H9 (cell line): ENCODE measurements at regions not wholly inside any gene's neighbourhood (a gene's known extent, or its start where the extent isn't known, plus 50 kb on each side); places are given as distances from the start of the nearest gene placed in this dataset.

Experiments
- DNase-seq: peaks from one replicate; pipeline ENCODE4 v3.0.0-alpha.2; 2017
- H2AFZ ChIP-seq: one replicate; pipeline ENCODE4 v1.6.1; 2013; ENCODE audit warnings: mild to moderate bottlenecking, low read length, control low read depth, moderate library complexity
- H2AK5ac ChIP-seq: 2 replicates; pipeline ENCODE4 v1.6.1; 2013; ENCODE audit warnings: low read length, control low read depth, mixed read lengths; ENCODE audit not compliant: insufficient read length
- H2BK120ac ChIP-seq: one replicate; pipeline ENCODE4 v1.6.1; 2013; ENCODE audit warnings: low read depth, mild to moderate bottlenecking, low read length, control low read depth, inconsistent platforms; ENCODE audit not compliant: poor library complexity, severe bottlenecking
- H2BK12ac ChIP-seq: 2 replicates; pipeline ENCODE4 v1.6.1; 2013; ENCODE audit warnings: low read length, control low read depth, mixed read lengths, low read depth; ENCODE audit not compliant: insufficient read length
- H2BK15ac ChIP-seq: 2 replicates; pipeline ENCODE4 v1.6.1; 2013; ENCODE audit warnings: low read depth, low read length, control low read depth
- H2BK20ac ChIP-seq: one replicate; pipeline ENCODE4 v1.6.1; 2013; ENCODE audit warnings: low read depth, mild to moderate bottlenecking, low read length, control low read depth, inconsistent platforms; ENCODE audit not compliant: poor library complexity, severe bottlenecking
- H2BK5ac ChIP-seq: 2 replicates; pipeline ENCODE4 v1.6.1; 2013; ENCODE audit warnings: low read length, control low read depth, mixed read lengths; ENCODE audit not compliant: insufficient read length
- H3K14ac ChIP-seq: 2 replicates; pipeline ENCODE4 v1.6.1; 2013; ENCODE audit warnings: low read length, control low read depth; ENCODE audit not compliant: insufficient read depth
- H3K18ac ChIP-seq: 2 replicates; pipeline ENCODE4 v1.6.1; 2013; ENCODE audit warnings: low read depth, mild to moderate bottlenecking, mixed read lengths, low read length, control low read depth; ENCODE audit not compliant: insufficient read length
- H3K23ac ChIP-seq: 2 replicates; pipeline ENCODE4 v1.6.1; 2013; ENCODE audit warnings: low read length, control low read depth, mixed read lengths, low read depth; ENCODE audit not compliant: insufficient read length
- H3K23me2 ChIP-seq: 2 replicates; pipeline ENCODE4 v1.6.1; 2013; ENCODE audit warnings: low read depth, mild to moderate bottlenecking, mixed read lengths, low read length, control low read depth; ENCODE audit not compliant: insufficient read length, poor library complexity, severe bottlenecking
- H3K27ac ChIP-seq: 2 replicates; pipeline ENCODE4 v1.5.1; 2013; ENCODE audit warnings: low read length, control low read depth, mixed read lengths, low read depth; ENCODE audit not compliant: insufficient read length
- H3K27me3 ChIP-seq: 2 replicates; pipeline ENCODE4 v1.6.1; 2013; ENCODE audit warnings: low read length, control low read depth, inconsistent platforms; ENCODE audit not compliant: insufficient read depth
- H3K4ac ChIP-seq: 2 replicates; pipeline ENCODE4 v1.6.1; 2013; ENCODE audit warnings: low read depth, mild to moderate bottlenecking, control low read depth, inconsistent platforms, low read length, moderate library complexity
- H3K4me1 ChIP-seq: 2 replicates; pipeline ENCODE4 v1.6.1; 2013; ENCODE audit warnings: low read length, control low read depth, inconsistent platforms; ENCODE audit not compliant: insufficient read depth
- H3K4me2 ChIP-seq: 2 replicates; pipeline ENCODE4 v1.6.1; 2013; ENCODE audit warnings: low read length, control low read depth, mixed read lengths; ENCODE audit not compliant: insufficient read length, insufficient read depth
- H3K56ac ChIP-seq: 2 replicates; pipeline ENCODE4 v1.6.1; 2013; ENCODE audit warnings: low read depth, mild to moderate bottlenecking, mixed read lengths, low read length, control low read depth; ENCODE audit not compliant: insufficient read length
- H3K79me1 ChIP-seq: 2 replicates; pipeline ENCODE4 v1.6.1; 2013; ENCODE audit warnings: low read depth, mild to moderate bottlenecking, moderate library complexity, low read length, control low read depth, inconsistent platforms; ENCODE audit not compliant: insufficient read depth, poor library complexity, severe bottlenecking
- H3K79me2 ChIP-seq: 2 replicates; pipeline ENCODE4 v1.6.1; 2013; ENCODE audit warnings: low read length, control low read depth, inconsistent platforms; ENCODE audit not compliant: insufficient read depth
- H3K9ac ChIP-seq: 2 replicates; pipeline ENCODE4 v1.6.1; 2013; ENCODE audit warnings: low read length, control low read depth, mixed read lengths; ENCODE audit not compliant: insufficient read length; ENCODE audit errors: extremely low read depth
- H3K9me3 ChIP-seq: one replicate; pipeline ENCODE4 v1.6.1; 2013; ENCODE audit warnings: low read depth, low read length, inconsistent platforms; ENCODE audit not compliant: control insufficient read depth
- H3T11ph ChIP-seq: one replicate; pipeline ENCODE4 v1.6.1; 2013; ENCODE audit warnings: mild to moderate bottlenecking, low read length, control low read depth, inconsistent platforms
- H4K20me1 ChIP-seq: one replicate; pipeline ENCODE4 v1.6.1; 2013; ENCODE audit not compliant: control insufficient read depth, insufficient read length, insufficient read depth
- H4K5ac ChIP-seq: 2 replicates; pipeline ENCODE4 v1.6.1; 2013; ENCODE audit warnings: low read depth, mild to moderate bottlenecking, mixed read lengths, low read length, control low read depth; ENCODE audit not compliant: insufficient read length
- H4K8ac ChIP-seq: replicated peaks from 2 replicates; pipeline ENCODE4 v1.6.1; 2013; ENCODE audit warnings: low read length, control low read depth, mixed read lengths, low read depth; ENCODE audit not compliant: insufficient read length
- H4K91ac ChIP-seq: 2 replicates; pipeline ENCODE4 v1.6.1; 2013; ENCODE audit warnings: low read depth, mild to moderate bottlenecking, moderate library complexity, mixed read lengths, low read length, control low read depth; ENCODE audit not compliant: insufficient read length
- H3K27ac Mint-ChIP-seq, 3 experiments: 2 replicates in 2 of 3; 3 replicates in 1 of 3; pipeline ENCODE4 v1.8.0; 2020 to 2021; ENCODE audit warnings: mixed read lengths in 3 of 3, mild to moderate bottlenecking in 1 of 3, moderate library complexity in 1 of 3
- H3K27me3 Mint-ChIP-seq: 2 replicates; pipeline ENCODE4 v1.8.0; 2021; ENCODE audit warnings: low read depth, mild to moderate bottlenecking, moderate library complexity, mixed read lengths
- H3K36me3 Mint-ChIP-seq, 3 experiments: 2 replicates in 2 of 3; 3 replicates in 1 of 3; pipeline ENCODE4 v1.8.0; 2020 to 2021; ENCODE audit warnings: low read depth in 3 of 3, mixed read lengths in 3 of 3; ENCODE audit not compliant: insufficient read depth in 1 of 3
- H3K4me1 Mint-ChIP-seq, 2 experiments: 2 replicates each; pipeline ENCODE4 v1.8.0; 2020; ENCODE audit warnings: mixed read lengths in 2 of 2
- H3K4me3 Mint-ChIP-seq, 2 experiments: 2 replicates in 1 of 2; 3 replicates in 1 of 2; pipeline ENCODE4 v1.8.0; 2020 to 2021; ENCODE audit warnings: mild to moderate bottlenecking in 2 of 2, mixed read lengths in 2 of 2, moderate library complexity in 1 of 2
- H3K9me3 Mint-ChIP-seq, 2 experiments: 2 replicates in 1 of 2; 3 replicates in 1 of 2; pipeline ENCODE4 v1.8.0; 2020; ENCODE audit warnings: mild to moderate bottlenecking in 2 of 2, mixed read lengths in 2 of 2, moderate library complexity in 1 of 2
- WGBS: extraction: QIAGEN DNeasy Blood & Tissue Kit; methylation state at CpG from one replicate; pipeline ENCODE4 v1.1.7; 2013; ENCODE audit warnings: missing lambda C conversion rate, low lambda C conversion rate, mixed read lengths; ENCODE audit not compliant: insufficient read length; ENCODE audit errors: extremely low coverage; 5-methylcytosine and 5-hydroxymethylcytosine counted together
- TF ChIP-seq, protein P1 (sequence below): fragments of 200-600 bp; sonication (generic); conservative IDR thresholded peaks from 3 replicates; pipeline ENCODE4 v1.8.0; 2021; ENCODE audit warnings: antibody characterized with exemption, mild to moderate bottlenecking

GRCh38 chr4:158015241-158015640 is 157.6 kb downstream of the GASK1B start:
- no peak overlapping the region for H2BK5ac ChIP-seq
- no peak overlapping the region for H2BK120ac ChIP-seq
- Mint-ChIP-seq H3K4me1 (peaks cover 0 to 2% of the 10 kb centered on the region in 2 experiments; a peak in 1 of 4 replicates), H3K27ac (no peak overlapping the region), H3K4me3 (no peak overlapping the region), H3K27me3 (no peaks in the 10 kb centered on the region), H3K36me3 (no peaks in the 10 kb centered on the region), H3K9me3 (no peaks in the 10 kb centered on the region)
- H3K14ac ChIP-seq: no peak overlapping the region
- H3K4me1 ChIP-seq: no peaks in the 10 kb centered on the region
- H2BK20ac ChIP-seq: no peak overlapping the region
- H3K9ac ChIP-seq: no peak overlapping the region
- H3K18ac ChIP-seq: no peak overlapping the region
- no peak overlapping the region for H2BK12ac ChIP-seq
- H2AFZ ChIP-seq: no peak overlapping the region
- no peak overlapping the region for H3K4me2 ChIP-seq
- H4K20me1 ChIP-seq: no peaks in the 10 kb centered on the region
- no peak for DNase-seq
- H2BK15ac ChIP-seq: no peak overlapping the region
- no peak overlapping the region for H3K23ac ChIP-seq
- H3T11ph ChIP-seq: no peak overlapping the region
- H3K27ac ChIP-seq: no peak overlapping the region
- H3K56ac ChIP-seq: no peak overlapping the region
- WGBS: no CpG with 5 or more reads among the region's 3 CpGs
- H3K79me1 ChIP-seq: no peaks in the 10 kb centered on the region
- no peak overlapping the region for H3K4ac ChIP-seq
- H3K27me3 ChIP-seq: no peaks in the 10 kb centered on the region
- H3K23me2 ChIP-seq: no peaks in the 10 kb centered on the region
- no peak overlapping the region for H4K8ac ChIP-seq
- TF ChIP-seq, protein P1, sequence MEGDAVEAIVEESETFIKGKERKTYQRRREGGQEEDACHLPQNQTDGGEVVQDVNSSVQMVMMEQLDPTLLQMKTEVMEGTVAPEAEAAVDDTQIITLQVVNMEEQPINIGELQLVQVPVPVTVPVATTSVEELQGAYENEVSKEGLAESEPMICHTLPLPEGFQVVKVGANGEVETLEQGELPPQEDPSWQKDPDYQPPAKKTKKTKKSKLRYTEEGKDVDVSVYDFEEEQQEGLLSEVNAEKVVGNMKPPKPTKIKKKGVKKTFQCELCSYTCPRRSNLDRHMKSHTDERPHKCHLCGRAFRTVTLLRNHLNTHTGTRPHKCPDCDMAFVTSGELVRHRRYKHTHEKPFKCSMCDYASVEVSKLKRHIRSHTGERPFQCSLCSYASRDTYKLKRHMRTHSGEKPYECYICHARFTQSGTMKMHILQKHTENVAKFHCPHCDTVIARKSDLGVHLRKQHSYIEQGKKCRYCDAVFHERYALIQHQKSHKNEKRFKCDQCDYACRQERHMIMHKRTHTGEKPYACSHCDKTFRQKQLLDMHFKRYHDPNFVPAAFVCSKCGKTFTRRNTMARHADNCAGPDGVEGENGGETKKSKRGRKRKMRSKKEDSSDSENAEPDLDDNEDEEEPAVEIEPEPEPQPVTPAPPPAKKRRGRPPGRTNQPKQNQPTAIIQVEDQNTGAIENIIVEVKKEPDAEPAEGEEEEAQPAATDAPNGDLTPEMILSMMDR: no peak
- H2AK5ac ChIP-seq: no peak overlapping the region
- H3K79me2 ChIP-seq: no peaks in the 10 kb centered on the region
- no peak overlapping the region for H4K5ac ChIP-seq
- H4K91ac ChIP-seq: no peak overlapping the region
- H3K9me3 ChIP-seq: no peaks in the 10 kb centered on the region
